ENCODE measurements at regions not wholly inside any gene's neighbourhood (a gene's known extent, or its start where the extent isn't known, plus 50 kb on each side); places are given as distances from the start of the nearest gene placed in this dataset.

GRCh38 chr1:110766336-110766647 lies 91.6 kb upstream of the KCNA3 start:
- Histone ChIP-seq H3K27me3 (no peaks in the 10 kb centered on the region), H3K27ac (no peak overlapping the region), H3K4me3 (no peak overlapping the region), H3K36me3 (no peaks in the 10 kb centered on the region), H3K4me1 (no peaks in the 10 kb centered on the region), H3K9me3 (no peaks in the 10 kb centered on the region)
- intact Hi-C loops (cut with DNase I): loop anchor here (5.0 kb wide), 1 partner anchor 134 kb away; no protein-coding TSS in a partner anchor
- TF ChIP-seq CTCF (IDR thresholded peaks at IDR 0.05): no peak
- DNase-seq (ENCODE audit: low spot score in 2 of 2): no peak

GRCh38 chr1:110765640-110766335 lies 91.0 kb upstream of the KCNA3 start:
- no peaks in the 10 kb centered on the region for H3K27me3 ChIP-seq
- TF ChIP-seq CTCF (IDR thresholded peaks at IDR 0.05): peak; percentile 43 to 71 (median 59)
- H3K27ac ChIP-seq: no peak overlapping the region
- H3K36me3 ChIP-seq: no peaks in the 10 kb centered on the region
- intact Hi-C loops (cut with DNase I): loop anchor here (5.0 kb wide), 1 partner anchor 133 kb away; no protein-coding TSS in a partner anchor
- DNase-seq (ENCODE audit: low spot score in 2 of 2): no peak
- H3K4me1 ChIP-seq: no peaks in the 10 kb centered on the region
- H3K4me3 ChIP-seq: no peak overlapping the region
- H3K9me3 ChIP-seq: no peaks in the 10 kb centered on the region

- Histone ChIP-seq H3K4me1 (no peaks in the 10 kb centered on the region), H3K9me3 (no peaks in the 10 kb centered on the region), H3K27me3 (no peaks in the 10 kb centered on the region), H3K27ac (no peak overlapping the region), H3K4me3 (no peak overlapping the region), H3K36me3 (no peaks in the 10 kb centered on the region)
- intact Hi-C loops (cut with DNase I): no loop called here
- DNase-seq (ENCODE audit: low spot score in 2 of 2): no peak
- no peak for TF ChIP-seq CTCF (IDR thresholded peaks at IDR 0.05)
Measured at GRCh38 chr1:110763149-110763548, 88.4 kb upstream of the KCNA3 start.

GRCh38 chr1:110760321-110760720 lies 85.6 kb upstream of the KCNA3 start:
- no peak for TF ChIP-seq CTCF (IDR thresholded peaks at IDR 0.05)
- DNase-seq (ENCODE audit: low spot score in 2 of 2): no peak
- H3K4me1 ChIP-seq: no peaks in the 10 kb centered on the region
- no peaks in the 10 kb centered on the region for H3K36me3 ChIP-seq
- H3K4me3 ChIP-seq: no peak overlapping the region
- H3K27ac ChIP-seq: no peak overlapping the region
- intact Hi-C loops (cut with DNase I): no loop called here
- no peaks in the 10 kb centered on the region for H3K9me3 ChIP-seq
- H3K27me3 ChIP-seq: no peaks in the 10 kb centered on the region

GRCh38 chr1:110756506-110756905 lies 81.8 kb upstream of the KCNA3 start:
- intact Hi-C loops (cut with DNase I): loop anchor here (2.0 kb wide), 1 partner anchor 76 kb away; no protein-coding TSS in a partner anchor
- Histone ChIP-seq H3K4me3 (no peak overlapping the region), H3K27ac (no peak overlapping the region), H3K9me3 (no peaks in the 10 kb centered on the region), H3K36me3 (no peaks in the 10 kb centered on the region), H3K4me1 (no peaks in the 10 kb centered on the region), H3K27me3 (no peaks in the 10 kb centered on the region)
- TF ChIP-seq CTCF (IDR thresholded peaks at IDR 0.05): no peak
- no peak for DNase-seq (ENCODE audit: low spot score in 2 of 2)

Measured in ascending aorta (tissue), 2 donors.